IMR-90 (cell line): ENCODE measurements at regions not wholly inside any gene's neighbourhood (a gene's known extent, or its start where the extent isn't known, plus 50 kb on each side); places are given as distances from the start of the nearest gene placed in this dataset.

Experiments used
- ATAC-seq: fragments of 200-7000 bp; cut with Tn5 transposase; 2 replicates; pipeline ENCODE4 v1.9.1; 2020; ENCODE audit warnings: low read depth, mild to moderate bottlenecking, moderate library complexity
- BruUV-seq: library from RNA; stranded (reverse); fragments of 400-500 nt; replicated peaks from 2 replicates; lab custom pipeline; 2021; lab: Mats Ljungman, UMichigan
- CTCF ChIA-PET: fragments of 300-600 bp; formaldehyde crosslinking; extraction: SDS; loops from one replicate; lab custom pipeline; 2021; ENCODE audit warnings: antibody characterized with exemption; lab: Yijun Ruan, JAX
- POLR2A ChIA-PET: fragments of 300-600 bp; sonication (Branson Sonifier 250); formaldehyde crosslinking; loops from one replicate; lab custom pipeline; 2022; ENCODE audit warnings: antibody characterized with exemption; ENCODE audit not compliant: unreplicated experiment; lab: Charles Lee
- DNase-seq: peaks from one replicate; pipeline ENCODE4 v3.0.0; 2013
- H2AFZ ChIP-seq: replicated peaks from 2 replicates; pipeline ENCODE3; 2013; ENCODE audit warnings: low read length, mild to moderate bottlenecking; ENCODE audit not compliant: poor library complexity
- H2AK5ac ChIP-seq: 2 replicates; pipeline ENCODE4 v1.6.1; 2013; ENCODE audit warnings: low read depth, low read length, inconsistent platforms
- H2AK9ac ChIP-seq: replicated peaks from 2 replicates; pipeline ENCODE3; 2013; ENCODE audit warnings: mild to moderate bottlenecking, low read depth, low read length, moderate library complexity; ENCODE audit not compliant: poor library complexity
- H2BK120ac ChIP-seq: 2 replicates; pipeline ENCODE4 v1.6.1; 2013; ENCODE audit warnings: low read depth, low read length, inconsistent platforms
- H2BK15ac ChIP-seq: 3 replicates; pipeline ENCODE4 v1.6.1; 2013; ENCODE audit warnings: low read depth, low read length, inconsistent platforms
- H2BK20ac ChIP-seq: 2 replicates; pipeline ENCODE4 v1.6.1; 2013; ENCODE audit warnings: low read depth, mild to moderate bottlenecking, inconsistent platforms, low read length, moderate library complexity
- H2BK5ac ChIP-seq: 2 replicates; pipeline ENCODE4 v1.6.1; 2013; ENCODE audit warnings: mild to moderate bottlenecking, low read depth, low read length, inconsistent platforms; ENCODE audit not compliant: poor library complexity, severe bottlenecking
- H3K14ac ChIP-seq: replicated peaks from 2 replicates; pipeline ENCODE4 v1.6.1; 2013; ENCODE audit warnings: low read depth, low read length, inconsistent platforms
- H3K18ac ChIP-seq: 2 replicates; pipeline ENCODE4 v1.6.1; 2013; ENCODE audit warnings: low read depth, low read length, control low read depth
- H3K23ac ChIP-seq: 2 replicates; pipeline ENCODE4 v1.6.1; 2013; ENCODE audit warnings: low read depth, low read length, inconsistent platforms
- H3K27ac ChIP-seq: 2 replicates; pipeline ENCODE4 v1.5.1; 2013; ENCODE audit warnings: mild to moderate bottlenecking, control low read depth, low read length; ENCODE audit not compliant: insufficient read depth
- H3K27me3 ChIP-seq: 2 replicates; pipeline ENCODE4 v1.6.1; 2013; ENCODE audit warnings: low read length; ENCODE audit not compliant: control insufficient read depth, insufficient read depth
- H3K36me3 ChIP-seq: 2 replicates; pipeline ENCODE4 v1.6.1; 2013; ENCODE audit warnings: low read length, mixed read lengths; ENCODE audit not compliant: control insufficient read depth, insufficient read depth
- H3K4ac ChIP-seq: 2 replicates; pipeline ENCODE4 v1.6.1; 2013; ENCODE audit warnings: low read depth, low read length, inconsistent platforms
- H3K4me1 ChIP-seq: 2 replicates; pipeline ENCODE4 v1.6.1; 2013; ENCODE audit warnings: low read length, mixed read lengths; ENCODE audit not compliant: control insufficient read depth, insufficient read depth
- H3K4me2 ChIP-seq: 2 replicates; pipeline ENCODE4 v1.6.1; 2013; ENCODE audit warnings: low read depth, mild to moderate bottlenecking, control low read depth, low read length, moderate library complexity
- H3K4me3 ChIP-seq: 2 replicates; pipeline ENCODE4 v1.5.1; 2013; ENCODE audit warnings: low read depth, mild to moderate bottlenecking, control low read depth, low read length, moderate library complexity; ENCODE audit not compliant: insufficient read depth
- H3K56ac ChIP-seq: 2 replicates; pipeline ENCODE4 v1.6.1; 2013; ENCODE audit warnings: low read length, inconsistent platforms; ENCODE audit not compliant: insufficient read depth; ENCODE audit errors: extremely low read depth
- H3K79me1 ChIP-seq, 2 experiments: 2 replicates each; pipeline ENCODE4 v1.6.1; 2013; ENCODE audit warnings: low read length in 2 of 2, inconsistent platforms in 1 of 2, low read depth in 1 of 2
- H3K9ac ChIP-seq: 2 replicates; pipeline ENCODE4 v1.6.1; 2013; ENCODE audit warnings: low read depth, low read length, control low read depth
- H3K9me1 ChIP-seq: 2 replicates; pipeline ENCODE4 v1.6.1; 2013; ENCODE audit warnings: low read length, inconsistent platforms; ENCODE audit not compliant: insufficient read depth
- H3K9me3 ChIP-seq: 2 replicates; pipeline ENCODE4 v1.6.1; 2013; ENCODE audit warnings: low read length; ENCODE audit not compliant: control insufficient read depth, insufficient read depth
- H4K20me1 ChIP-seq: 2 replicates; pipeline ENCODE4 v1.6.1; 2013; ENCODE audit warnings: low read length, inconsistent platforms; ENCODE audit not compliant: insufficient read depth
- H4K5ac ChIP-seq: 2 replicates; pipeline ENCODE4 v1.6.1; 2013; ENCODE audit warnings: mild to moderate bottlenecking, low read depth, low read length, control low read depth
- H4K8ac ChIP-seq, 2 experiments: 2 replicates each; pipeline ENCODE4 v1.6.1; 2013; ENCODE audit warnings: low read depth in 2 of 2, low read length in 2 of 2, control low read depth in 1 of 2, inconsistent platforms in 1 of 2
- H4K91ac ChIP-seq: 2 replicates; pipeline ENCODE4 v1.6.1; 2013; ENCODE audit warnings: low read depth, low read length, inconsistent platforms; ENCODE audit not compliant: insufficient read depth
- BHLHE40 ChIP-seq: fragments of 150-350 bp; IDR thresholded peaks from 2 replicates; pipeline ENCODE4 v1.6.1; 2016; ENCODE audit warnings: mild to moderate bottlenecking, low read depth, low read length
- CEBPB ChIP-seq: IDR thresholded peaks from 2 replicates; pipeline ENCODE4 v1.6.1; 2012; ENCODE audit warnings: low read depth, low read length, improper control_type of control experiment
- CHD1 ChIP-seq: IDR thresholded peaks from 2 replicates; pipeline ENCODE4 v1.6.1; 2012; ENCODE audit warnings: low read depth, low read length, improper control_type of control experiment
- CTCF ChIP-seq: conservative IDR thresholded peaks from 2 replicates; pipeline ENCODE4 v1.5.1; 2012; ENCODE audit warnings: mild to moderate bottlenecking, low read depth, low read length, improper control_type of control experiment
- ELK1 ChIP-seq: fragments of 150-350 bp; IDR thresholded peaks from 2 replicates; pipeline ENCODE4 v1.6.1; 2016; ENCODE audit warnings: low read depth, mild to moderate bottlenecking, low read length, moderate library complexity, borderline replicate concordance
- FOS ChIP-seq: fragments of 150-350 bp; IDR thresholded peaks from 2 replicates; pipeline ENCODE4 v1.6.1; 2016; ENCODE audit warnings: low read depth, low read length
- MAFK ChIP-seq: IDR thresholded peaks from 2 replicates; pipeline ENCODE4 v1.6.1; 2012; ENCODE audit warnings: low read depth, low read length, improper control_type of control experiment
- MAZ ChIP-seq: IDR thresholded peaks from 2 replicates; pipeline ENCODE4 v1.6.1; 2012; ENCODE audit warnings: low read depth, mild to moderate bottlenecking, low read length, improper control_type of control experiment, moderate library complexity, borderline replicate concordance
- MXI1 ChIP-seq: IDR thresholded peaks from 2 replicates; pipeline ENCODE4 v1.6.1; 2012; ENCODE audit warnings: low read depth, mild to moderate bottlenecking, low read length, moderate library complexity, borderline replicate concordance
- NFE2L2 ChIP-seq: fragments of 150-350 bp; IDR thresholded peaks from 2 replicates; pipeline ENCODE4 v1.6.1; 2016; ENCODE audit warnings: low read depth, mild to moderate bottlenecking, low read length
- POLR2A ChIP-seq: IDR thresholded peaks from 2 replicates; pipeline ENCODE4 v1.6.1; 2012; ENCODE audit warnings: mild to moderate bottlenecking, low read depth, low read length
- RAD21 ChIP-seq: IDR thresholded peaks from 2 replicates; pipeline ENCODE4 v1.6.1; 2012; ENCODE audit warnings: low read length, improper control_type of control experiment
- RCOR1 ChIP-seq: IDR thresholded peaks from 2 replicates; pipeline ENCODE4 v1.6.1; 2012; ENCODE audit warnings: mild to moderate bottlenecking, low read length, improper control_type of control experiment; ENCODE audit not compliant: insufficient replicate concordance
- RFX5 ChIP-seq: IDR thresholded peaks from 2 replicates; pipeline ENCODE4 v1.8.0; 2012; ENCODE audit warnings: low read depth, mild to moderate bottlenecking, low read length, moderate library complexity
- SMC3 ChIP-seq: fragments of 150-350 bp; IDR thresholded peaks from 2 replicates; pipeline ENCODE4 v1.6.1; 2016; ENCODE audit warnings: low read depth, mild to moderate bottlenecking, antibody characterized with exemption, low read length, moderate library complexity
- WGBS, 2 experiments: methylation state at CpG; one replicate each; pipeline versions ENCODE4 v1.1.5 to v1.1.7; 2013; ENCODE audit warnings: missing lambda C conversion rate in 2 of 2; ENCODE audit not compliant: insufficient read length in 1 of 2; ENCODE audit errors: extremely low coverage in 2 of 2; 5-methylcytosine and 5-hydroxymethylcytosine counted together
- dilution Hi-C: fragments of 300-500 bp; cut with HindIII; formaldehyde crosslinking; loops from one replicate; pipeline ENCODE4 v1.14.3; 2018; ENCODE audit warnings: low sequenced_read_pairs; ENCODE audit not compliant: unreplicated experiment
- in situ Hi-C: fragments of 300-500 bp; cut with MboI; formaldehyde crosslinking; loops from 3 replicates; pipeline ENCODE4 v1.14.3; 2019; ENCODE audit warnings: low sequenced_read_pairs, inconsistent platforms, mixed read lengths
- intact Hi-C: fragments of 100-400 bp; cut with micrococcal nuclease; formaldehyde crosslinking; loops from 2 replicates; pipeline ENCODE4 v1.10.0; 2022
- TF ChIP-seq, protein P1 (sequence below): fragments of 150-350 bp; IDR thresholded peaks from 2 replicates; pipeline ENCODE4 v1.6.1; 2017; ENCODE audit warnings: mild to moderate bottlenecking, antibody characterized with exemption, low read length, low read depth

- DNase-seq (no peak), ATAC-seq (no peak)
- WGBS, 2 experiments, result no CpG with 5 or more reads among the region's 4 CpGs
- intact Hi-C loops (no loop called here), dilution Hi-C loops (no loop called here), in situ Hi-C loops (no loop called here)
- H3K56ac ChIP-seq, result no peak overlapping the region
- H2AFZ ChIP-seq, result no peak overlapping the region
- ChIA-PET CTCF (interaction anchor here (1.1 kb wide), 1 partner anchor 10 kb away, joined by 4 read pairs; no protein-coding TSS in a partner anchor), POLR2A (no interaction called here)
- H3K23ac ChIP-seq, result no peak overlapping the region
- no peak overlapping the region for H3K4ac ChIP-seq
- H2AK9ac ChIP-seq, result no peak overlapping the region
- H3K27ac ChIP-seq, result no peak overlapping the region
- H2BK15ac ChIP-seq, result no peak overlapping the region
- H3K9me1 ChIP-seq, result no peaks in the 10 kb centered on the region
- no TSS peak for BruUV-seq
- no peak overlapping the region for H4K91ac ChIP-seq
- no peak overlapping the region for H2BK20ac ChIP-seq
- TF ChIP-seq NFE2L2 (no peak), CTCF (no peak), ELK1 (no peak), MXI1 (no peak), RFX5 (no peak), MAFK (no peak), BHLHE40 (no peak), POLR2A (no peak), RCOR1 (no peak), CHD1 (no peak), SMC3 (no peak), MAZ (no peak), CEBPB (no peak), FOS (no peak), RAD21 (no peak)
- TF ChIP-seq, protein P1, sequence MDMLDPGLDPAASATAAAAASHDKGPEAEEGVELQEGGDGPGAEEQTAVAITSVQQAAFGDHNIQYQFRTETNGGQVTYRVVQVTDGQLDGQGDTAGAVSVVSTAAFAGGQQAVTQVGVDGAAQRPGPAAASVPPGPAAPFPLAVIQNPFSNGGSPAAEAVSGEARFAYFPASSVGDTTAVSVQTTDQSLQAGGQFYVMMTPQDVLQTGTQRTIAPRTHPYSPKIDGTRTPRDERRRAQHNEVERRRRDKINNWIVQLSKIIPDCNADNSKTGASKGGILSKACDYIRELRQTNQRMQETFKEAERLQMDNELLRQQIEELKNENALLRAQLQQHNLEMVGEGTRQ, result no peak
- H4K20me1 ChIP-seq, result no peaks in the 10 kb centered on the region
- no peak overlapping the region for H3K4me3 ChIP-seq
- no peaks in the 10 kb centered on the region for H3K36me3 ChIP-seq
- H3K4me1 ChIP-seq, result no peaks in the 10 kb centered on the region
- peaks cover 8% of the 10 kb centered on the region for H3K27me3 ChIP-seq
- no peak overlapping the region for H2AK5ac ChIP-seq
- H4K8ac ChIP-seq, result no peak overlapping the region
- H4K5ac ChIP-seq, result no peak overlapping the region
- H3K18ac ChIP-seq, result no peak overlapping the region
- no peak overlapping the region for H3K4me2 ChIP-seq
- no peaks in the 10 kb centered on the region for H3K79me1 ChIP-seq
- H2BK5ac ChIP-seq, result no peak overlapping the region
- H3K9ac ChIP-seq, result no peak overlapping the region
- no peak overlapping the region for H2BK120ac ChIP-seq
- H3K14ac ChIP-seq, result no peak overlapping the region
- H3K9me3 ChIP-seq, result no peaks in the 10 kb centered on the region
These were observed 129.8 kb upstream of the FOXQ1 start for GRCh38 chr6:1181939-1182605.
